KMS-11 (cell line): ENCODE measurements at regions not wholly inside any gene's neighbourhood (a gene's known extent, or its start where the extent isn't known, plus 50 kb on each side); places are given as distances from the start of the nearest gene placed in this dataset.

Experiments used
- H2AFZ ChIP-seq: fragments of 200-600 bp; sonication (generic); 2 replicates; pipeline ENCODE4 v1.6.1; 2016; ENCODE audit warnings: antibody characterized with exemption, mixed run types, low read depth
- H3K27ac ChIP-seq: fragments of 200-600 bp; sonication (generic); 2 replicates; pipeline ENCODE4 v1.6.1; 2016; ENCODE audit warnings: mild to moderate bottlenecking, mixed run types
- H3K27me3 ChIP-seq: fragments of 200-600 bp; sonication (generic); 2 replicates; pipeline ENCODE4 v1.6.1; 2017; ENCODE audit warnings: mild to moderate bottlenecking, low read depth, mixed run types, moderate library complexity; ENCODE audit not compliant: insufficient read depth
- H3K36me3 ChIP-seq: fragments of 200-600 bp; sonication (generic); 2 replicates; pipeline ENCODE4 v1.6.1; 2017; ENCODE audit warnings: mild to moderate bottlenecking, mixed run types; ENCODE audit not compliant: insufficient read depth
- H3K4me1 ChIP-seq: fragments of 200-600 bp; sonication (generic); 2 replicates; pipeline ENCODE4 v1.6.1; 2016; ENCODE audit warnings: mild to moderate bottlenecking, low read depth, mixed run types; ENCODE audit not compliant: poor library complexity, severe bottlenecking
- H3K4me2 ChIP-seq: fragments of 200-600 bp; sonication (generic); 2 replicates; pipeline ENCODE4 v1.7.0; 2016; ENCODE audit warnings: mild to moderate bottlenecking, mixed run types
- H3K4me3 ChIP-seq: fragments of 200-600 bp; sonication (generic); IDR thresholded peaks from 2 replicates; pipeline ENCODE4 v1.6.1; 2017; ENCODE audit warnings: low read depth, low read length, mixed read lengths; ENCODE audit not compliant: insufficient read depth
- H3K79me2 ChIP-seq: fragments of 200-600 bp; sonication (generic); 2 replicates; pipeline ENCODE4 v1.6.1; 2016; ENCODE audit warnings: low read depth, mixed run types; ENCODE audit not compliant: insufficient read depth
- H3K9ac ChIP-seq: fragments of 200-600 bp; sonication (generic); 2 replicates; pipeline ENCODE4 v1.6.1; 2016; ENCODE audit warnings: mild to moderate bottlenecking, mixed run types
- H4K20me1 ChIP-seq: fragments of 200-600 bp; sonication (generic); 2 replicates; pipeline ENCODE4 v1.6.1; 2016; ENCODE audit warnings: mild to moderate bottlenecking, mixed run types; ENCODE audit not compliant: insufficient read depth
- TF ChIP-seq, protein P1 (sequence below): fragments of 200-600 bp; sonication (generic); conservative IDR thresholded peaks from 2 replicates; pipeline ENCODE4 v1.6.1; 2017; ENCODE audit warnings: low read depth, mild to moderate bottlenecking, antibody characterized with exemption, low read length, moderate library complexity, mixed read lengths

GRCh38 chr18:25423267-25423666 is 71.3 kb upstream of the ZNF521 start:
- Histone ChIP-seq H3K4me1 (no peaks in the 10 kb centered on the region), H3K4me3 (no peak overlapping the region), H3K36me3 (no peaks in the 10 kb centered on the region), H2AFZ (no peak overlapping the region), H3K4me2 (no peak overlapping the region), H3K27me3 (no peaks in the 10 kb centered on the region), H3K79me2 (no peaks in the 10 kb centered on the region), H4K20me1 (no peaks in the 10 kb centered on the region), H3K9ac (no peak overlapping the region), H3K27ac (no peak overlapping the region)
- TF ChIP-seq, protein P1, sequence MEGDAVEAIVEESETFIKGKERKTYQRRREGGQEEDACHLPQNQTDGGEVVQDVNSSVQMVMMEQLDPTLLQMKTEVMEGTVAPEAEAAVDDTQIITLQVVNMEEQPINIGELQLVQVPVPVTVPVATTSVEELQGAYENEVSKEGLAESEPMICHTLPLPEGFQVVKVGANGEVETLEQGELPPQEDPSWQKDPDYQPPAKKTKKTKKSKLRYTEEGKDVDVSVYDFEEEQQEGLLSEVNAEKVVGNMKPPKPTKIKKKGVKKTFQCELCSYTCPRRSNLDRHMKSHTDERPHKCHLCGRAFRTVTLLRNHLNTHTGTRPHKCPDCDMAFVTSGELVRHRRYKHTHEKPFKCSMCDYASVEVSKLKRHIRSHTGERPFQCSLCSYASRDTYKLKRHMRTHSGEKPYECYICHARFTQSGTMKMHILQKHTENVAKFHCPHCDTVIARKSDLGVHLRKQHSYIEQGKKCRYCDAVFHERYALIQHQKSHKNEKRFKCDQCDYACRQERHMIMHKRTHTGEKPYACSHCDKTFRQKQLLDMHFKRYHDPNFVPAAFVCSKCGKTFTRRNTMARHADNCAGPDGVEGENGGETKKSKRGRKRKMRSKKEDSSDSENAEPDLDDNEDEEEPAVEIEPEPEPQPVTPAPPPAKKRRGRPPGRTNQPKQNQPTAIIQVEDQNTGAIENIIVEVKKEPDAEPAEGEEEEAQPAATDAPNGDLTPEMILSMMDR, result no peak

GRCh38 chr18:25422230-25422629 is 70.3 kb upstream of the ZNF521 start:
- no peaks in the 10 kb centered on the region for H3K27me3 ChIP-seq
- no peak overlapping the region for H3K4me3 ChIP-seq
- no peak overlapping the region for H3K27ac ChIP-seq
- H4K20me1 ChIP-seq, result no peaks in the 10 kb centered on the region
- H3K36me3 ChIP-seq, result no peaks in the 10 kb centered on the region
- H3K4me2 ChIP-seq, result no peak overlapping the region
- no peaks in the 10 kb centered on the region for H3K4me1 ChIP-seq
- H3K79me2 ChIP-seq, result no peaks in the 10 kb centered on the region
- TF ChIP-seq, protein P1, result no peak
- H2AFZ ChIP-seq, result no peak overlapping the region
- H3K9ac ChIP-seq, result no peak overlapping the region

DNA sequence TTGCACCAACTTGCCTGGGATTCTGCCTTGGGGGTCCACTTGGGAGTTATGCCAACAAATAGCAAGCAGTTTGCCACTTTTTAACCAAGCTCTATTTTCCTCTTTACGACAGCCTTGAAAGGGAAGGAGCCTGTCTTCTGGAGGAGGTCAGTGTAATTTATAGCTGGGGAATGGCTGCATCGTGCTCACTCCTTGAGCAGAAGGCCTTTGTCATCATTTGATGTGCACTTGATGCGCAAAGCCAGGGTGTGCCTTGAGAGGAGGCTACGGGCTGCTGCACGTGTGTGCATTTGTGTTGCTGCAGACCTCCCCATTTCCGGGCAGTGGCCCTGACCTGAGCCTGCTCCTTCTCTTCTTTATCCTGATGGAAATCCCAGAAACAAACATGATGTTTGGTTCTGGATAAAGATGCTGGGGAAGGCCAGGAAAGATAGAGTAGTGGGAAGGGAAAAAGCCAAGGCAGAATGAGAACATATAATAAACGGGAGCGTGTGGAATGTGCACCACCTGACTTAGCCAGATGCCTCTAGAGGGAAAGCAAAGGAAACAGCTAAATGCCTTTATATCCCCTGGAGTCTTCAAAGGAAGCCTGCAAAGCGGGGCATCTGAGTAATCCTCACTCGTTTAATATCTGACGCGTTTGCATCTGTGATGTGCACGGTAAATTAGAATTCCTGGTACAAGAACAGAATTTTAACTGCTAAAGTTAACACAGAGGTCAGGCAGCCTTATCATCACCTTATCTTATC is 68.3 kb upstream of the ZNF521 start:
- Histone ChIP-seq H2AFZ (no peak overlapping the region), H3K27me3 (no peaks in the 10 kb centered on the region), H3K9ac (no peak overlapping the region), H4K20me1 (no peaks in the 10 kb centered on the region), H3K27ac (no peak overlapping the region), H3K79me2 (no peaks in the 10 kb centered on the region), H3K4me1 (no peaks in the 10 kb centered on the region), H3K4me3 (no peak overlapping the region), H3K4me2 (no peak overlapping the region), H3K36me3 (no peaks in the 10 kb centered on the region)
- TF ChIP-seq, protein P1, result no peak

- H3K36me3 ChIP-seq, result no peaks in the 10 kb centered on the region
- H3K79me2 ChIP-seq, result no peaks in the 10 kb centered on the region
- TF ChIP-seq, protein P1, result no peak
- H3K27me3 ChIP-seq, result no peaks in the 10 kb centered on the region
- no peaks in the 10 kb centered on the region for H4K20me1 ChIP-seq
- H2AFZ ChIP-seq, result no peak overlapping the region
- no peak overlapping the region for H3K4me3 ChIP-seq
- H3K27ac ChIP-seq, result no peak overlapping the region
- no peaks in the 10 kb centered on the region for H3K4me1 ChIP-seq
- H3K4me2 ChIP-seq, result no peak overlapping the region
- H3K9ac ChIP-seq, result no peak overlapping the region
Observed at GRCh38 chr18:25416374-25416773, 64.4 kb upstream of the ZNF521 start.
